HG02798 (cell line): ENCODE measurements at regions not wholly inside any gene's neighbourhood (a gene's known extent, or its start where the extent isn't known, plus 50 kb on each side); places are given as distances from the start of the nearest gene placed in this dataset.

ENCODE experiments used
- ATAC-seq: cut with Tn5 transposase; IDR thresholded peaks from one replicate; pipeline ENCODE4 v1.9.1; 2021; ENCODE audit warnings: mild to moderate bottlenecking; ENCODE audit not compliant: unreplicated experiment, poor library complexity

DNA sequence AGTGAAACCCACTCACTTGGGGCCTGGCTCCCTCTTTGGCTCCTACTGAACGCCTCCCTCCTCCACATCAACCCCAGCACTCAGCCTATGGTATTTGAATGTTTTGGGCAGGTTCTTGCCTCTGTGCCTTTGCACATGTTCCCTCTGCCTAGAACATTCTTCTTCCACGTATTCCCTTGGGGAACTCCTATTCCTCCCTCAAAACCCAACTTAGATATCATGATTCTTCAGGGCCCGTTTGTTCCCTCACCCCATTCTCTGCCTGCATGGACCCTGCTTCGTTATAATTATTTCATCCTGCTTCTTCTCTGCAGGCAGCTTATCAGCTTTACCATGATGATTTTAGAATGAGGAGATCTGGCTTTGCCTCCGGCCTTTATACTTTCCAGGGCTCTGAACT lies 215.0 kb upstream of the IER5L start:
- no peak for ATAC-seq

DNA sequence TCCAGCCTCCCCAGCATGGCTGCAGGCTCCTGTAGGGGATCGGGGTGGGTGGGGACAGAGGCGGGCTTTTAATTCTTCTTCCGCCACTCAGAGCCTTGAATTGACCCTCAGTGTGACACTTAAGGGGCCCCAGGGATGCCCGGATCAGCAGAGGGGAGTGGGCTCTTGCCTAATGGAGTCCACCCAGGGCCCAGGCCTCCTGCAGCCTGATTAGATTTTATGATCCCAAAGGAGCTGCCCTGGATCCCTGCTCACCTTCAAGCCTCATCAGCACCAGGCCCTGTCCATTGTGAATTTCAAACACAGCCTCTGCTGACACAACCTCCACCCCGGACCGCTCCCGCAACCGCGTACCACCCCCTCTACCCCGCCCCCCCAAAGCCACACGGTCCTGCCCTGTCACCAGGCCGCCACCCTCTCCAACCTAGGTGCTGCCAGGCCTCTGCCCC lies 214.1 kb upstream of the IER5L start:
- ATAC-seq = no peak

- no peak for ATAC-seq
Observed at GRCh38 chr9:129391221-129391661, 213.2 kb upstream of the IER5L start.

DNA sequence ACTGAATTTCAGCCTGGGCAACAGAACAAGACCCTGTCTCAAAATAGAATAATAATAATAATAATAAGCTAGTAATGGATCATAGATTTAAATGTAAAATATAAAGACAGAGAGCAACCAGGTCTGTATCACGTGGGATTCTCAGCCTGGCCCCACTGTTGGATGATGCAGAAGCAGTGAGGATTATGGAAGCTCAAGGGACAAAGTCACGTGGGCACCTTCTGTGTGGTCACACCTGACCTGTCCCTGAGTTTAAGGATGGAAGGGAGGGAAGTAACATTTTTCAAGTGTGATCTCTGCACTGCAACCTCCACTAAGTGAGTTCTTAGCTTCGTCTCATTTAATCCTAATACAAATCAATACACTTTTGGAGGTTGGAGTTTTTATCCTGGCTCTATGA lies 212.5 kb upstream of the IER5L start:
- no peak for ATAC-seq

DNA sequence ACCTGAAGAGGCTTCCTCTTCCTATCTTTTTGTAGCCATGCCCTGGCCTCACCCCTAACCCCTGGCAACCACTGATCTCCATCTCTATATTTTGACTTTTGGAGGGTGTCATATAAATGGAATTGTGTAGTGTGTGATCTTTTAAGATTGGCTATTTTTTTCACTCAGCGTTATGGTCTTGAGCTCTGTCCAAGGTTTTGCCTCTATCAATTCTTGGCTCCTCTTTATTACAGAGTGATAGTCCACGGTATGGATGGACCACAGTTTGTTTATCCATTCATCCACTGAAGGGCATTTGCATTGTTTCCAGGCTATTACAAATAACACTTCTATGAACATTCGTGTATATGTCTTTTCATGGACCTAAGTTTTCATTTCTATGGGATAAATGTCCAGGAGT lies 209.8 kb upstream of the IER5L start:
- ATAC-seq = no peak

DNA sequence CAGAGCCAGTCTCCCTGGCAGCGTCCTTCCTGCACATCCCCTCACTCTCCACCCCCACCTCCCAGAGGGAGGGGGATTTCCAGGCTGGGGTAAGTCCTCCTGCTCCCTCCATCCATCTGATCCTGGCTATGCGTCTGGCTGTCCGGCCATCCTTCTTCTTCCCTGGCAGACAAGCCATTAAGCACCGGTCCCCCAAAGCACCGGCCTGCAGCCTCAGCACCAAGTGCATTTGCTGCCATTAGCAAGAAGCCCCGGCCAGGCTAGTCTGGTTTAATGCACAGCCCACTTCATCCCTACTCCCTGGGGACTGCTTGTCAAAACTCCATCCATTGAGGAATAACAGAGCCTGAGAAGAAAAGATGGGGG lies 208.7 kb upstream of the IER5L start:
- no peak for ATAC-seq

DNA sequence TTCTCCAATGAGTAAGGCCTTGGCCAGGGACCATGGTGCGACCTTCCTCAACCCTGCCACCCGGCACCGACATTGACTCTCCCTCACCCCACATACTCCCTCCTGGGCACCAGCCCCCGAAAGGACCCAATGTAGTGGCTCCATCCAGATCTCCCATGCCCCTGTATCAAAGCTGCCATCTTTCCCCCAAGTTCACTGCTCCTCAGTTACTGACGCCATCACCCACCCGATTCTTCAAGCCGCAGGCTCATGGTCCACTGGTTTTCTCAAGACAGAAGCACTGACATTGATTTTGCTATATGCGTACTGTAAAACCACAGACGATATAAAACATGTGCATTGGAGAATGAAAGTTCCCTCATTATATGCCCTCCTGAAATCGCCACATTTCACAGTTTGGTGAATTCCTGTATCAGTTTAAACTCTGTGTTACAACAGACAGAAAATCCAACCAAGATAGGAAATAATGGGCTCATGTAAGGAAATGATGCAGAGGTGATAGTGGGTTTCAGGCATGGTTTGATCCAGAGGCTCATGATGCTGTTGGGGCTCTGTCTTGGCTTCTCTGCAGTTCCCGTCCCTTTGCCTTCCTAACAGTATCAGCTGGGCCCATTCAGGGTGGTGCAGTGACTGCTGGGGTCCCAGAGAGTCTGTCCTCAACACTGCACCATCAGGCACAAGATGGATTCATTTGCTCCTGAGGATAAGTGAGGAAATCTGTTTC lies 207.3 kb upstream of the IER5L start:
- no peak for ATAC-seq

DNA sequence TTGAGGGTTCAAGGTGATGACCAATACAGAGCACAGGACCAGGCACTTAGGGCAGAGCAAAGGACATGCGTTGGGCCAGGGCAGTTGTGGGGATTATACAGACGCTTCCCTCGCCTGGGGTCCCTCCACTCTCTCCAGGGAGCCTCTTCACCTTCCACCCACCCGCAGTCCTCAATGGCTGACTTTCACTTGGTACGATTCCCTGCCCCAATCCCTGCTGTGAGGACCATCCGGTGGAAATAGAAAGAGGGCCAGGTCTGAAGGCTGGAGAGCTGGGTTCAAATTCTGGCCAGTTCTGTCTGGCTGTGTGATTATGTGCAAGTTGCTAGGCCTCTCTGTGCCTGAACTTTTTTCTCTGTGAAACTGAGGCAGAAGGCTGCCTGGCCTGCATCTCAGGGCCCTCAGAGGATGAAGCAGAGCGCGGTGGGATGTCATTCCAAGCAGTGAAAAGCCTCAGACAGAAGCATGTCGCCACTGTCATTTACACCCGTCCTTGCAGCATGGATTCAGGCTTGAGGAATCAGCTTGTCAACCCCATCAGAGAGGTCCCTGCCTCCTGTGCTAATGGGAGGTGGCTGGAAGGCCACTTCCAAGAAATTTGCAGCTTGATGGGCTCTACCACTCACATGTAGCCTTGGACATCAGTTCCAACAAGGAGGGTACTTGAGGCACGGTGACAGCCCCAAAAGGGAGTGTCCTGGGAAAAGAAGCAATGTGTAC lies 206.6 kb upstream of the IER5L start:
- no peak for ATAC-seq

DNA sequence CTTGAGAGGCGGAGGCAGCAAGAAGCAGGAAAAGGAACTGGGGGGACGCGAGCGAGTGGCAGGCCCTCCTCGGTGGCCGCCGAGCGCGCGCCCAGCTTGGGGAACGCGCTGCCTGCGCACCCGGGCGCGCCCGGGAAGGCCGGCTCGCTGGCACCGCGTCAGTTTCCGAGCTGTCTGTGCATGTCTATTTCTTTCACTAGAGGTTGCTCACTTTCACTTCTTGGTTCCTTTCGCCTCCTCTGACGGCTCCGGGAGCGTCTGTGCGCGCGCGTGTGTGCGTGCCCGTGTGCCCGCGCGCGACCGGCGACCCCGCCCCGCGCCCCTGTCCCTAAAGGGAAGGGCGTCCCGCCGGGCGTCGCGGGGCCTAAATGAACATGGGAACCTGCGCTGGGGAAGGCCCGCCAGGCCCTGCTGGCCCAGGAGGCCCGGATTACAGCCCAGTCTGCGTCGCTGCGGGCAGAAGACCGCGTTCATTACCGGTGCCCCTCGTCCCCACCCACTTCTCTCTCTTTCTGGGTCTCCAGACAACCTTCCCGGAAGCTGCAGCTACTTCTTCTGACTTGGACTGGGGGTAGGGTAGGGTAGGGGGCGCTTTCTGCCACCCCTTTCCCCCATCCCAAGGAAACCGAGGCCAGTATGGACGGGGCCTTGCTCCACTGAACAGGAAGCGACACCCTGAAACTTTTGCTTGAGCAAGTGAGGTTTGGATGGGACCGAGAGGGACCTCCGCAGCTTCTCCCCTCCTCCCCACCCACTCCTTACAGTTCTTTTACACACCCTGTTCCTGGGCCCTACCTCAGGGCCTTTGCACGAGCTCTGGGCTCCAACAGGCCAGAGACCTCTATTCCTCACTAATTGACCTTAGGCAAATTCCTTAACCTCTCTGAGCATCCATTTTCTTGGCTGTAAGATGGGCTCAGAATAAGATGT lies 205.8 kb upstream of the IER5L start:
- ATAC-seq = peak; percentile 59

GRCh38 chr9:129383019-129383560 lies 205.0 kb upstream of the IER5L start:
- no peak for ATAC-seq

DNA sequence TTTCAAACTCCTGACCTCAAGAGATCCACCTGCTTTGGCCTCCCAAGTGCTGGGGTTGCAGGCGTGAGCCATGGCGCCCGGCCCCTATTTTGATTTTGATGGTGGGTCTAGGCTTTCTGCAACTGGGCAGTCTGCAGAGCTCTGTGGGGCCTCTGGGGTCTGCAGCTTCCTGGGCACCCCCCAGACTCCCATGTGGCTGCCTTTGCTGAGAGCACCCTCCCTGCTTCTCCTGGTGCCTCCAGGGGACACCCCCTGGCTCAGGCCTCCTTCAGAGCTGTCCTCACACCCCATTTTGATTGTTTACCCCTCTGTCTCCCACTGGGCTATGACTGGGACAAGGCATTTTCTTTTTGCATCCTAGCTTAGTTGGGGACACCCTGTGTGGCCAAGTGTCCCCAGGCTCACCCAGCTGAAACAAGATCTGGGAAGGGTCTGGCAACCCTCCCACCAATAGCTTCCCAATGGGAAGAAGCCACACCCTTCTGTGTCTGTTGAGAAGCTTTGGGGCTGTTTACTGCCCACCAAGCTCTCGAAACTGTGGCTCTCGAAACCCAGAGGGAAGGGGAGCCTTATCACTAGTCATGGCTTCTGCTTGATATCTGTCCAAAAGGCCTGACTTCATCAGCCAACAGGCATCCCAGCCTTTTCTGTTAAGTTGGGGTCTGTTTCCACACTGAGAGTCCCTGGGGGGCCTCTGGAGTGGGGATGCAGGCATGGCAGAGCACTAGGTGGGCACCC lies 204.4 kb upstream of the IER5L start:
- no peak for ATAC-seq

GRCh38 chr9:129381481-129381957 lies 203.5 kb upstream of the IER5L start:
- no peak for ATAC-seq

GRCh38 chr9:129380961-129381401 lies 202.9 kb upstream of the IER5L start:
- ATAC-seq = no peak

- ATAC-seq = no peak
Observed at GRCh38 chr9:129379886-129380285, 201.8 kb upstream of the IER5L start.

- no peak for ATAC-seq
Observed at GRCh38 chr9:129379181-129379836, 201.2 kb upstream of the IER5L start.

GRCh38 chr9:129377931-129378661 lies 200.0 kb upstream of the IER5L start:
- ATAC-seq = no peak

GRCh38 chr9:129377181-129377580 lies 199.1 kb upstream of the IER5L start:
- ATAC-seq = no peak

GRCh38 chr9:129375845-129376244 lies 197.8 kb upstream of the IER5L start:
- ATAC-seq = no peak

- ATAC-seq = no peak
Observed at GRCh38 chr9:129374651-129375050, 196.6 kb upstream of the IER5L start.
